Stimulated activated CD8-positive, alpha-beta memory T cell treated with anti-CD3 and anti-CD28 coated beads, Interleukin-7, amount 100 ng/mL, for 24 hours (primary cell): ENCODE measurements at regions not wholly inside any gene's neighbourhood (a gene's known extent, or its start where the extent isn't known, plus 50 kb on each side); places are given as distances from the start of the nearest gene placed in this dataset.
"Not testable (repeated sequence)": the region's sequence is repeated elsewhere in the genome, so short reads cannot be mapped to it uniquely, and the experiment has no call there.

Experiments
- DNase-seq: peaks from one replicate; pipeline ENCODE4 v3.0.0-alpha.2; 2020; ENCODE audit warnings: low read depth

- DNase-seq: no peak
Observed at GRCh38 chr2:23029951-23030350, 355.0 kb upstream of the KLHL29 start.

- DNase-seq: no peak
Observed at GRCh38 chr2:23034996-23035395, 350.0 kb upstream of the KLHL29 start.

- no peak for DNase-seq
Observed at GRCh38 chr2:23036629-23037028, 348.4 kb upstream of the KLHL29 start.

GRCh38 chr2:23037596-23037995 lies 347.4 kb upstream of the KLHL29 start:
- no peak for DNase-seq

GRCh38 chr2:23041443-23041842 lies 343.5 kb upstream of the KLHL29 start:
- no peak for DNase-seq

GRCh38 chr2:23042216-23042906 lies 342.6 kb upstream of the KLHL29 start:
- no peak for DNase-seq

- DNase-seq: no peak
Observed at GRCh38 chr2:23050388-23050787, 334.6 kb upstream of the KLHL29 start.

- no peak for DNase-seq
Observed at GRCh38 chr2:23053601-23054000, 331.4 kb upstream of the KLHL29 start.

GRCh38 chr2:23055251-23055650 lies 329.7 kb upstream of the KLHL29 start:
- no peak for DNase-seq

- not testable (repeated sequence) for DNase-seq
Observed at GRCh38 chr2:23056846-23057245, 328.1 kb upstream of the KLHL29 start.

GRCh38 chr2:23058435-23058834 lies 326.5 kb upstream of the KLHL29 start:
- DNase-seq: no peak

- DNase-seq: no peak
Observed at GRCh38 chr2:23065210-23065609, 319.8 kb upstream of the KLHL29 start.

- DNase-seq: no peak
Observed at GRCh38 chr2:23065936-23066335, 319.0 kb upstream of the KLHL29 start.

- DNase-seq: no peak
Observed at GRCh38 chr2:23066686-23067085, 318.3 kb upstream of the KLHL29 start.

GRCh38 chr2:23069156-23069555 lies 315.8 kb upstream of the KLHL29 start:
- DNase-seq: no peak

GRCh38 chr2:23069923-23070322 lies 315.1 kb upstream of the KLHL29 start:
- no peak for DNase-seq

GRCh38 chr2:23073056-23073455 lies 311.9 kb upstream of the KLHL29 start:
- DNase-seq: no peak

GRCh38 chr2:23073671-23074070 lies 311.3 kb upstream of the KLHL29 start:
- no peak for DNase-seq

- DNase-seq: no peak
Observed at GRCh38 chr2:23077596-23077995, 307.4 kb upstream of the KLHL29 start.

- no peak for DNase-seq
Observed at GRCh38 chr2:23078784-23079434, 306.1 kb upstream of the KLHL29 start.

- DNase-seq: no peak
Observed at GRCh38 chr2:23083966-23084365, 301.0 kb upstream of the KLHL29 start.

- no peak for DNase-seq
Observed at GRCh38 chr2:23091019-23091418, 294.0 kb upstream of the KLHL29 start.

- no peak for DNase-seq
Observed at GRCh38 chr2:23091900-23092299, 293.1 kb upstream of the KLHL29 start.

GRCh38 chr2:23092831-23093230 lies 292.1 kb upstream of the KLHL29 start:
- no peak for DNase-seq
